Head of caudate nucleus (tissue), 42 donors: ENCODE measurements at regions not wholly inside any gene's neighbourhood (a gene's known extent, or its start where the extent isn't known, plus 50 kb on each side); places are given as distances from the start of the nearest gene placed in this dataset.
"Not testable (repeated sequence)": the region's sequence is repeated elsewhere in the genome, so short reads cannot be mapped to it uniquely, and the experiment has no call there.

Experiments used
- DNase-seq, 42 donors: peaks; one replicate each; pipeline versions ENCODE4 v3.0.0 to v3.0.0-alpha.2; 2020 to 2021; ENCODE audit warnings: mixed read lengths in 7 of 42
- intact Hi-C: fragments of 100-400 bp; cut with DNase I; formaldehyde crosslinking; loops from one replicate; pipeline ENCODE4 v1.15.0; 2022

GRCh38 chrX:130467936-130468335, 66.1 kb downstream of the RBMX2 start:
- DNase-seq = no peak
- intact Hi-C loops = no loop called here

GRCh38 chrX:130468395-130468923, 66.7 kb downstream of the RBMX2 start:
- no peak for DNase-seq
- intact Hi-C loops = no loop called here

- intact Hi-C loops = no loop called here
- DNase-seq = no peak
Observed at GRCh38 chrX:130482871-130483270, 81.1 kb downstream of the RBMX2 start.

- intact Hi-C loops = no loop called here
- no peak for DNase-seq
Observed at GRCh38 chrX:130485870-130486269, 84.1 kb downstream of the RBMX2 start.

GRCh38 chrX:130495502-130495901, 93.7 kb downstream of the RBMX2 start:
- not testable (repeated sequence) for DNase-seq

GRCh38 chrX:130497531-130497930, 95.7 kb downstream of the RBMX2 start:
- peak in 41 of 42 donors; percentile 4 to 87 (median 60) for DNase-seq

More at GRCh38 chrX:130495502-130495901, 93.7 kb downstream of the RBMX2 start:
- intact Hi-C loops = not testable (repeated sequence)

GRCh38 chrX:130498653-130499274, 97.0 kb downstream of the RBMX2 start:
- DNase-seq = no peak
- intact Hi-C loops = no loop called here

More at GRCh38 chrX:130497531-130497930, 95.7 kb downstream of the RBMX2 start:
- intact Hi-C loops = no loop called here

- DNase-seq = no peak
- intact Hi-C loops = no loop called here
Observed at GRCh38 chrX:130502016-130502570, 100.3 kb downstream of the RBMX2 start.

- no peak for DNase-seq
- intact Hi-C loops = no loop called here
Observed at GRCh38 chrX:130504019-130504418, 102.2 kb downstream of the RBMX2 start.

- DNase-seq = no peak
- intact Hi-C loops = no loop called here
Observed at GRCh38 chrX:130507015-130507414, 105.2 kb downstream of the RBMX2 start.

GRCh38 chrX:130512534-130512933, 110.7 kb downstream of the RBMX2 start:
- intact Hi-C loops, DNase-seq: not testable (repeated sequence)

- DNase-seq = no peak
- intact Hi-C loops = no loop called here
Observed at GRCh38 chrX:130516123-130516522, 114.3 kb downstream of the RBMX2 start.

- intact Hi-C loops = no loop called here
- DNase-seq = peak in 38 of 42 donors; percentile 6 to 78 (median 52)
Observed at GRCh38 chrX:130523460-130524394, 121.9 kb downstream of the RBMX2 start.

GRCh38 chrX:130524476-130525194, 122.8 kb downstream of the RBMX2 start:
- no peak for DNase-seq
- intact Hi-C loops = no loop called here

GRCh38 chrX:130529531-130529930, 127.7 kb downstream of the RBMX2 start:
- intact Hi-C loops = no loop called here
- no peak for DNase-seq

GRCh38 chrX:130531066-130531465, 129.3 kb downstream of the RBMX2 start:
- intact Hi-C loops = no loop called here

GRCh38 chrX:130539721-130540321, 138.0 kb downstream of the RBMX2 start:
- intact Hi-C loops = loop anchor here (5.0 kb wide), 1 partner anchor 377 kb away; no protein-coding TSS in a partner anchor
- peak; percentile 12 to 80 (median 54) for DNase-seq

More at GRCh38 chrX:130531066-130531465, 129.3 kb downstream of the RBMX2 start:
- peak in 12 of 42 donors; percentile 4 to 62 (median 19) for DNase-seq

- no peak for DNase-seq
- intact Hi-C loops = no loop called here
Observed at GRCh38 chrX:130543603-130544325, 142.0 kb downstream of the RBMX2 start.
